ENCODE measurements at regions not wholly inside any gene's neighbourhood (a gene's known extent, or its start where the extent isn't known, plus 50 kb on each side); places are given as distances from the start of the nearest gene placed in this dataset.

- no peak overlapping the region for H3K4me2 ChIP-seq
- H3K36me3 ChIP-seq (replicated peaks; ENCODE audit: insufficient read depth, low read depth): no peaks in the 10 kb centered on the region
- peak overlapping the region; percentile 24 for H3K27ac ChIP-seq
These were observed 128.8 kb upstream of the DLX2 start for GRCh38 chr2:172231508-172231907.

GRCh38 chr2:172232708-172233396 is 130.2 kb upstream of the DLX2 start:
- Histone ChIP-seq H3K4me2 (no peak overlapping the region), H3K4me1 (ENCODE audit: insufficient read depth) (peaks cover 7% of the 10 kb centered on the region), H3K79me2 (no peaks in the 10 kb centered on the region), H3K36me3 (replicated peaks; ENCODE audit: insufficient read depth, low read depth) (no peaks in the 10 kb centered on the region), H3K9me3 (ENCODE audit: low read depth) (no peaks in the 10 kb centered on the region), H3K9me2 (replicated peaks; ENCODE audit: insufficient read depth) (no peaks in the 10 kb centered on the region), H3K4me3 (no peak overlapping the region), H2AFZ (no peak overlapping the region), H4K20me1 (ENCODE audit: insufficient read depth, poor library complexity, severe bottlenecking) (no peaks in the 10 kb centered on the region), H3K27ac (no peak overlapping the region), H3K27me3 (peaks cover 30% of the 10 kb centered on the region)
- DNase-seq (ENCODE audit: low spot score): no peak
- 69% methylated on average over 9 of the region's 9 CpGs for WGBS (ENCODE audit: low lambda C conversion rate, missing lambda C conversion rate)
- TF ChIP-seq EZH2phosphoT487 (IDR thresholded peaks at IDR 0.05; ENCODE audit: low read depth, severe bottlenecking, unreplicated experiment) (no peak), EZH2 (IDR thresholded peaks at IDR 0.05; ENCODE audit: borderline replicate concordance) (no peak), CTCF (IDR thresholded peaks at IDR 0.05; ENCODE audit: poor library complexity) (no peak)

More at GRCh38 chr2:172231508-172231907, 128.8 kb upstream of the DLX2 start:
- Histone ChIP-seq H3K9me2 (replicated peaks; ENCODE audit: insufficient read depth) (no peaks in the 10 kb centered on the region), H3K27me3 (peaks cover 29% of the 10 kb centered on the region), H3K4me1 (ENCODE audit: insufficient read depth) (peaks cover 7% of the 10 kb centered on the region), H2AFZ (no peak overlapping the region), H4K20me1 (ENCODE audit: insufficient read depth, poor library complexity, severe bottlenecking) (no peaks in the 10 kb centered on the region), H3K4me3 (no peak overlapping the region), H3K79me2 (no peaks in the 10 kb centered on the region), H3K9me3 (ENCODE audit: low read depth) (no peaks in the 10 kb centered on the region)
- DNase-seq (ENCODE audit: low spot score): no peak
- TF ChIP-seq CTCF (IDR thresholded peaks at IDR 0.05; ENCODE audit: poor library complexity) (no peak), EZH2phosphoT487 (IDR thresholded peaks at IDR 0.05; ENCODE audit: low read depth, severe bottlenecking, unreplicated experiment) (no peak), EZH2 (IDR thresholded peaks at IDR 0.05; ENCODE audit: borderline replicate concordance) (no peak)
- WGBS (ENCODE audit: low lambda C conversion rate, missing lambda C conversion rate): 94% methylated on average over 3 of the region's 3 CpGs

- Histone ChIP-seq H3K27ac (no peak overlapping the region), H3K27me3 (peaks cover 30% of the 10 kb centered on the region), H3K9me2 (replicated peaks; ENCODE audit: insufficient read depth) (no peaks in the 10 kb centered on the region), H3K36me3 (replicated peaks; ENCODE audit: insufficient read depth, low read depth) (no peaks in the 10 kb centered on the region), H3K4me2 (peak overlapping the region; percentile 88), H3K9me3 (ENCODE audit: low read depth) (no peaks in the 10 kb centered on the region), H3K4me3 (no peak overlapping the region), H3K79me2 (no peaks in the 10 kb centered on the region), H3K4me1 (ENCODE audit: insufficient read depth) (peaks cover 7% of the 10 kb centered on the region), H2AFZ (peak overlapping the region; percentile 16), H4K20me1 (ENCODE audit: insufficient read depth, poor library complexity, severe bottlenecking) (no peaks in the 10 kb centered on the region)
- 50% methylated on average over 9 of the region's 9 CpGs for WGBS (ENCODE audit: low lambda C conversion rate, missing lambda C conversion rate)
- TF ChIP-seq EZH2 (IDR thresholded peaks at IDR 0.05; ENCODE audit: borderline replicate concordance) (no peak), CTCF (IDR thresholded peaks at IDR 0.05; ENCODE audit: poor library complexity) (no peak), EZH2phosphoT487 (IDR thresholded peaks at IDR 0.05; ENCODE audit: low read depth, severe bottlenecking, unreplicated experiment) (no peak)
- DNase-seq (ENCODE audit: low spot score): no peak
These were observed 131.5 kb upstream of the DLX2 start for GRCh38 chr2:172233987-172234715.
